ENCODE measurements at regions not wholly inside any gene's neighbourhood (a gene's known extent, or its start where the extent isn't known, plus 50 kb on each side); places are given as distances from the start of the nearest gene placed in this dataset.

GRCh38 chr2:219769090-219769910, 141.9 kb downstream of the SLC4A3 start:
- no peak for DNase-seq (ENCODE audit: low spot score)

- DNase-seq (ENCODE audit: low spot score): no peak
Measured at GRCh38 chr2:219772103-219772635, 144.7 kb downstream of the SLC4A3 start.

GRCh38 chr2:219772697-219773096, 145.3 kb downstream of the SLC4A3 start:
- DNase-seq (ENCODE audit: low spot score): no peak

- no peak for DNase-seq (ENCODE audit: low spot score)
Measured at GRCh38 chr2:219775506-219775905, 148.1 kb downstream of the SLC4A3 start.

GRCh38 chr2:219777388-219777787, 150.0 kb downstream of the SLC4A3 start:
- no peak for DNase-seq (ENCODE audit: low spot score)

GRCh38 chr2:219778189-219778588, 150.8 kb downstream of the SLC4A3 start:
- no peak for DNase-seq (ENCODE audit: low spot score)

- DNase-seq (ENCODE audit: low spot score): no peak
Measured at GRCh38 chr2:219782737-219783348, 155.4 kb downstream of the SLC4A3 start.

- no peak for DNase-seq (ENCODE audit: low spot score)
Measured at GRCh38 chr2:219783359-219783975, 156.0 kb downstream of the SLC4A3 start.

GRCh38 chr2:219784178-219784577, 156.7 kb downstream of the SLC4A3 start:
- no peak for DNase-seq (ENCODE audit: low spot score)

GRCh38 chr2:219789476-219789875, 162.0 kb downstream of the SLC4A3 start:
- DNase-seq (ENCODE audit: low spot score): no peak

GRCh38 chr2:219792446-219792845, 165.0 kb downstream of the SLC4A3 start:
- DNase-seq (ENCODE audit: low spot score): no peak

GRCh38 chr2:219798430-219798829, 171.0 kb downstream of the SLC4A3 start:
- no peak for DNase-seq (ENCODE audit: low spot score)

GRCh38 chr2:219803294-219803693, 175.9 kb downstream of the SLC4A3 start:
- DNase-seq (ENCODE audit: low spot score): no peak

GRCh38 chr2:219810895-219811294, 183.5 kb downstream of the SLC4A3 start:
- no peak for DNase-seq (ENCODE audit: low spot score)

GRCh38 chr2:219812672-219813071, 185.2 kb downstream of the SLC4A3 start:
- DNase-seq (ENCODE audit: low spot score): no peak

GRCh38 chr2:219820767-219821166, 193.3 kb downstream of the SLC4A3 start:
- no peak for DNase-seq (ENCODE audit: low spot score)

GRCh38 chr2:219823574-219823973, 196.1 kb downstream of the SLC4A3 start:
- DNase-seq (ENCODE audit: low spot score): no peak

GRCh38 chr2:219824996-219825395, 197.6 kb downstream of the SLC4A3 start:
- no peak for DNase-seq (ENCODE audit: low spot score)

- no peak for DNase-seq (ENCODE audit: low spot score)
Measured at GRCh38 chr2:219828127-219828526, 200.7 kb downstream of the SLC4A3 start.

- no peak for DNase-seq (ENCODE audit: low spot score)
Measured at GRCh38 chr2:219829667-219830352, 202.4 kb downstream of the SLC4A3 start.

GRCh38 chr2:219830353-219830738, 202.9 kb downstream of the SLC4A3 start:
- no peak for DNase-seq (ENCODE audit: low spot score)

- no peak for DNase-seq (ENCODE audit: low spot score)
Measured at GRCh38 chr2:219831957-219832356, 204.5 kb downstream of the SLC4A3 start.

Measured in CD4-positive, alpha-beta T cell treated with Interleukin-6 at 100 ng/mL for 8 hours (primary cell).